ENCODE measurements at regions not wholly inside any gene's neighbourhood (a gene's known extent, or its start where the extent isn't known, plus 50 kb on each side); places are given as distances from the start of the nearest gene placed in this dataset.
"Not testable (repeated sequence)": the region's sequence is repeated elsewhere in the genome, so short reads cannot be mapped to it uniquely, and the experiment has no call there.

DNA sequence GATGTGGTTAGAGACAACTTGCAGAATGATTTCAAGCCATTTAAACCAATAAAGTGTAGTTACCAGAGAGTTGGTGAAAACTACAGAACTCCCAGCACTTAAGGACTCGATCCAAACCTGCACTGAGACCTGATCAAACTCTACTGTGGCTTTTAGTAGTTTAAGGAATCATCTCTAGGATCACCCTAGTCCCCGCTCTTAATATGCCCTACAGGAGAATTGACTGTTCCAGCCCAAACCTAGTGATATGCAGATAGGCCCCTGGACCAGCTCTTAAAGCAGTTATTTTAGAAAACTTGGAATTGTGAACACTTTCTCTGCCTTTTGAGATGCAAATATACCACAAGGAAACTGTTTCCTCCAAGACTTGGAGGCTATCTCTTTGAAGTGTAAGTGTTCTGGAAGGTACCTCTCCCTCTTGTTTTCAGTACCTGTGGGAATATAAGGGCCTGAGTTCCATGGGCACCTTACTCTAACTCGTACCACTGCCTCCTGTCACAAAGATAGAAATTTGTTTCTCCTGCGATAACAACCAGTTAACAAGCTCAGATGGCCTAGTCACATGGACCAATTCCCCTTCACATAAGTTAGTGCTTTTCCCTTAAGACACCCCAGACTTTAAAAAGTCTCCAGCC is 1367.2 kb upstream of the SLC39A10 start:
- Histone ChIP-seq H3K4me3 (no peak overlapping the region), H3K27ac (no peak overlapping the region)
- no peak for DNase-seq (ENCODE audit: low spot score)
- TF ChIP-seq, protein P1, sequence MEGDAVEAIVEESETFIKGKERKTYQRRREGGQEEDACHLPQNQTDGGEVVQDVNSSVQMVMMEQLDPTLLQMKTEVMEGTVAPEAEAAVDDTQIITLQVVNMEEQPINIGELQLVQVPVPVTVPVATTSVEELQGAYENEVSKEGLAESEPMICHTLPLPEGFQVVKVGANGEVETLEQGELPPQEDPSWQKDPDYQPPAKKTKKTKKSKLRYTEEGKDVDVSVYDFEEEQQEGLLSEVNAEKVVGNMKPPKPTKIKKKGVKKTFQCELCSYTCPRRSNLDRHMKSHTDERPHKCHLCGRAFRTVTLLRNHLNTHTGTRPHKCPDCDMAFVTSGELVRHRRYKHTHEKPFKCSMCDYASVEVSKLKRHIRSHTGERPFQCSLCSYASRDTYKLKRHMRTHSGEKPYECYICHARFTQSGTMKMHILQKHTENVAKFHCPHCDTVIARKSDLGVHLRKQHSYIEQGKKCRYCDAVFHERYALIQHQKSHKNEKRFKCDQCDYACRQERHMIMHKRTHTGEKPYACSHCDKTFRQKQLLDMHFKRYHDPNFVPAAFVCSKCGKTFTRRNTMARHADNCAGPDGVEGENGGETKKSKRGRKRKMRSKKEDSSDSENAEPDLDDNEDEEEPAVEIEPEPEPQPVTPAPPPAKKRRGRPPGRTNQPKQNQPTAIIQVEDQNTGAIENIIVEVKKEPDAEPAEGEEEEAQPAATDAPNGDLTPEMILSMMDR (IDR thresholded peaks at IDR 0.05) = no peak

DNA sequence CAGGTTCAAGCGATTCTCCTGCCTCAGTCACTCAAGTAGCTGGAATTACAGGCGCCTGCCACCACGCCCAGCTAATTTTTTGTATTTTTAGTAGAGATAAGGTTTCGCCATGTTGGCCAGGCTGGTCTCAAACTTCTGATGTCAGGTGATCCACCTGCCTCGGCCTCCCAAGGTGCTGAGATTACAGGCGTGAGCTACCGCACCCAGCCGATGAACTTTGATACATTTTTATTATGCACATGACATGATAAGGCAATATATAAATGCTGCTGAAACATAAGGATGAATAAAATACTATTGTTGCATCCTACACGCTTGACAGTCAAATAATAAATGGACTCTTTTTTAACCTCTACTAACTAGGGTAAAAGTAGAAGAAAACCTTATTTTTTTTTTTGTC is 1380.4 kb upstream of the SLC39A10 start:
- H3K27ac ChIP-seq; DNase-seq (ENCODE audit: low spot score); H3K4me3 ChIP-seq: not testable (repeated sequence)

DNA sequence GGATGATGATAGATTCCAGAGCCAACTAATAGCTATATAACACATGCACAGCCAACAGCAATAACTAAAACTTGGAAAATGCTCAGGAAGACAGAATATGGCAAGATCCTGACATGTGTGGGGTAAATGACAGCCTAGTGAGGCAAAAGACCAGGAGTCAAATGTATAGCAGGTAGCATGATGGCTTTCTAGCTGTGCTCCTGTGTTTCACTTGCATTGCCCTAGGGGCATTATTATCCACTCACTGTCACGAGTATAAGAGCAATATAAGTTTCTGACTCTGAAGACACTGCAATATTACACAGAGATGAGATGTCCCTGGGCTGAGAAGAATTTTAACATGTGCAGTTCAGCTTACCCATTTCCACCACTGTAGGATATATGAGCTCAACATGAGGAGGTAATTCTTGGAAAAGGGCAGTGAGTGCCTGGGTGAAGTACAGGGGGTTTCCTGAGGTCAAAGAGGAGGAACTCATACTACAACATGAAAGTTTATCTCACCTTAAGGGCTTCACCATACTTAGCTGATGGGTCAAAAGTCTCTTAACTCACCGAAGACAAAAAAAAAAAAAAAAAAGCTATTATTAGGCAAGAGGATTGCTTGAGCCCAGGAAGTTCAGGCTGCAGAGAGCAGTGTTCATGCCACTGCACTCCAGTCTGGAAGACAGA is 1385.6 kb upstream of the SLC39A10 start:
- no peak for DNase-seq (ENCODE audit: low spot score)
- no peak overlapping the region for H3K27ac ChIP-seq
- H3K4me3 ChIP-seq = no peak overlapping the region
- TF ChIP-seq, protein P1 (IDR thresholded peaks at IDR 0.05) = no peak

DNA sequence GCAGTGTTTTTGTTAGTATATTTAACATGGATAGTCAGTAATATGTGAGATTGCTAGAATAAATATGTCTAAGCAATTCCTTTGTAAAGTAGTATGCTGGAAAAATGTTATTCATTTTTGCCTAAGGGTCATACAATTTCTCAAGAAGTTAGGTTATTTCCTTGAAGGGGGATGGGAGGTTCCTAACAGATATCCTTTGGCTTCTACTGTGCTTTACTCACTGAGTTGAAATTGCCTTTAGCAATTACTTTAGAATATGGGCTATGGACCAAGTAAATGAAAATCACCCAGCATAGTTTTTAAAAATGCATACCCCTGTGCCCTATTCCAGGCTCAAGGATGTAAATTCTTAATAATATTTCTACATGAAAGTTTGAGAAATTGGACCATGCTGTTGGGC is 1386.4 kb upstream of the SLC39A10 start:
- no peak for DNase-seq (ENCODE audit: low spot score)
- no peak overlapping the region for H3K27ac ChIP-seq
- no peak overlapping the region for H3K4me3 ChIP-seq
- TF ChIP-seq, protein P1 (IDR thresholded peaks at IDR 0.05) = no peak

DNA sequence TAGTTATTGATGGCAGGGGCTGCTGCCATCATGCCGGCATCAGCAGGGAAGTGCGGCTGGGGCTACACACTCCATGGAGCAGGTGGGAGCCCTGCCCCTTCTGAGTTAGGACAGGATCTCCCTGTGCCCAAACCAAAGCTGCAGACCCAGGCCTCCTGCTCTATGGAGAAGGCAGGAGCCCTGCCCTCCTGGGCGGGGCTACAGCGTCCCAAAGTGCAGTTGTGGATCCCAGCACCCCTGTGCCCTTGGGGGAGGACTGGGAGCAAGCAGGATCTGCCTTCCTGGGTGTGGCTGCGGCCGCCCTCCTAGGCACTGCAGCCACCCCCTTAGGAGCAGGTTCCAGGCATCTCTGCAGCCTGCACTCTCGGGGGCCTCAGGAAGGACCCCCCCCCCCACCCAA is 1392.4 kb upstream of the SLC39A10 start:
- DNase-seq (ENCODE audit: low spot score) = no peak
- H3K4me3 ChIP-seq = no peak overlapping the region
- TF ChIP-seq, protein P1 (IDR thresholded peaks at IDR 0.05) = no peak
- H3K27ac ChIP-seq = no peak overlapping the region

DNA sequence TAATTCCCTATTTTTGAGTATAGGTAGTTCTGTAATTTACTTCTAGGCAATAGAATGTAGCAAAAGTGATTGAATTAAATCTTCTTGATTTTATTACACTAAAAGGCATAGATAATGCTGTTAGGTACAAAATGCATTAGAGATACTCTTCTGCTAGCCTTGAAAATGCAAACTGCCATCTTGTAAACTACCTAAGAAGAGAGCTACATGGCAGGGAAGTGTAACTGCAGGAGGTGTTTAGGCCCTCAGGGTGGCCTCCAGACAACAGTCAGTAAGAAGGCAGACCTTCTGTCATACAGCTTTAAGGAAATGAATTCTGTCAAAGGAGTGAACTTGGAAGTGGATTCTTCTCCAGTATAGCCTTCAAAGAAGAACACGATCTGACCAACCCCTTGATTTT is 1396.8 kb upstream of the SLC39A10 start:
- no peak overlapping the region for H3K27ac ChIP-seq
- H3K4me3 ChIP-seq = no peak overlapping the region
- TF ChIP-seq, protein P1 (IDR thresholded peaks at IDR 0.05) = no peak
- DNase-seq (ENCODE audit: low spot score) = no peak

DNA sequence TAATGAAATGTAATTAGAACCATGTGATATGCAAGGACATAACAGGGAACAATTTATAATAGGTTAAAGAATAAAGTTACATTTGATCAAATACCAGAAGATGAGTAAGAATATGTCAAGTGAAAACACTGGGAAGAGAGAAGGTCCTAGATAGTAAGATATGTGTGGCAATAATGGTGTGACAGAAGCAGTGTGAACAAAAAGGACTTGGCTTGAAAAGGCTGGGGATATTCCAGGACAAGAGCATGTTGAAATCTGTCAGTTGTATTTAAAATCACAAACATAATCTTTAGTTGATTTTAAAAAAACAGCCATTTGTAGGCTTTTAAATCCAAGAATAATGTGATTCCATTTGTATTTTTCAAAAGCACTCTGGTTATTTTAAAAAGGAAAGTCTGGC is 1399.9 kb upstream of the SLC39A10 start:
- TF ChIP-seq, protein P1 (IDR thresholded peaks at IDR 0.05) = no peak
- DNase-seq (ENCODE audit: low spot score) = no peak
- Histone ChIP-seq H3K27ac (no peak overlapping the region), H3K4me3 (no peak overlapping the region)
